Femur (tissue), 1 donor: ENCODE measurements at regions not wholly inside any gene's neighbourhood (a gene's known extent, or its start where the extent isn't known, plus 50 kb on each side); places are given as distances from the start of the nearest gene placed in this dataset.

Experiments used
- DNase-seq: peaks from one replicate; pipeline ENCODE4 v3.0.0-alpha.2; 2017

GRCh38 chr17:34113089-34113488 lies 142.0 kb upstream of the CCL2 start:
- DNase-seq = no peak

DNA sequence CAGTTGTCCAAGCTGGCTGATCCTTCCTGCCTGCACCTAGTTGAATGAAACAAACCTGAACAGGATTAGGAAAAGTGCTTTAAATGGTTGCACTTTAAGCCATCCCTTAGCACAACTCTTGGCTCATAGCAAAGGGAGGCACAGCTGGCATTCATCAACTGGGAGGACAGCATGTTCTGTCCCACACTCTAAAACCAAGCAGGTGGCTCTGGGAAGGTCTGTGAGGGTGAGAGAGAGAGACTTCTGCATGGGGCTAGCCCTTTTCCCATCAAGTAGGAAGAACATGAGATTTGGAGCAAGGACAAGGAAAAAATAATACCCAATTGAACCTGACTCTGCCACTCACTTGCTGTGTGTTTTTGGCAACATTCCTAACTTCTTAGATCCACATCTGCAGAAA lies 140.9 kb upstream of the CCL2 start:
- no peak for DNase-seq

DNA sequence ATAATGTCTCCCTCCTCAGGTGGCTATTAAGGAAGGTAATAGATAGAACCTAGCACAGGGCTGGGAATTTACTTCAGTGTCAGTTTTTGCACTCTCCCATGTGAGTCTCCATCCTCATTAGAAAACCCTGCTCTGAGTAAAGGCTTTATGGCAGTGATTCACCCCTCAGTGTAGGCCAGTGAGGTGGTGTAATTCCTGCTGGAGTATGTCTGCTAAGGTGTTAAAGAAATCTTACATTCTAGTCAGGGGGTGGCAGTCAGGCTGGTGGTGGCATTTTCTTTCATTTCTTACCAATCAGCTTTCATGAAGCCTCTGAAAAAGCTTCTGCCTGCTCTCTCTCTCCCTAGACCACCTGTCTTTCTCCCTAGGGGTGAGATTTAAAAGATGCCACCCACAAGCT lies 138.8 kb upstream of the CCL2 start:
- DNase-seq = no peak

DNA sequence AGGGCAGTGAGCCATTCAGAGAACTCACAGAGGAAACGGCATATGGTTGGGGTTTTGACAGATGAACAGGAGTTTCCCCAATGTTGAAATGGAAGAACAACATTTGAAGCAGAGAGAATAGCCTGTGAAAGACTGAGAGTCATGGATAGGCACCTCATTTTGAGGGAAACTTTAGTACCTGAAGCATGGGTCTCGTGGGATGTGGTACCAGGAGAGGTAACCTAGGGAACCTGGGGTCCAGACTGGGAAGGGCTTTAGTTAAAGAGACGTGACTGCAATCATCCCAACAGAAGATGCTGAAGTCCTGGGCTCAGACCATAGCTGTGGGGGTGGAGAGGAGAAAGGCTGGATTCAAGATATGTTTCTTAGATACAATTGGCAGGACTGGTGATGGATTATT lies 137.8 kb upstream of the CCL2 start:
- no peak for DNase-seq

- DNase-seq = no peak
These were observed 137.3 kb upstream of the CCL2 start for GRCh38 chr17:34117811-34118210.

- no peak for DNase-seq
These were observed 136.5 kb upstream of the CCL2 start for GRCh38 chr17:34118564-34118963.

DNA sequence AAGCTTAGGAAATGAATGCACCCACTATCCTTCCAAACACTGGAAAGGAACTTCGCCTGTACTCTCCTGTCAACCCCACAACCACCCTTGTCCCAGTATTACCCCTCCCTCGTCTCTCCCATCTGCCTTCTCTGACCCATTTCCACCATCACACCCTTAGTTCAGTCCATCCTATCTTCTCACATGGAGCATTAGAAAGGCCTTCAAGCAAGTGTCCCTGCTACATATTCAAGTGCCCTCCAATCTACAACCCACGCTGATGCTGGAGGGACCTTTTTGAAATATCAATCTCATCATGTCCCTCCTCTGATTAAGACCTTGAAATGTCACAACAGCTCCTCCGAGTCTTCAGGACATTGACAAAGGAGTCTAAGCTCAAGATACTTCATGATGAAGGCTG lies 133.8 kb upstream of the CCL2 start:
- no peak for DNase-seq

- no peak for DNase-seq
These were observed 132.6 kb upstream of the CCL2 start for GRCh38 chr17:34122515-34122914.

DNA sequence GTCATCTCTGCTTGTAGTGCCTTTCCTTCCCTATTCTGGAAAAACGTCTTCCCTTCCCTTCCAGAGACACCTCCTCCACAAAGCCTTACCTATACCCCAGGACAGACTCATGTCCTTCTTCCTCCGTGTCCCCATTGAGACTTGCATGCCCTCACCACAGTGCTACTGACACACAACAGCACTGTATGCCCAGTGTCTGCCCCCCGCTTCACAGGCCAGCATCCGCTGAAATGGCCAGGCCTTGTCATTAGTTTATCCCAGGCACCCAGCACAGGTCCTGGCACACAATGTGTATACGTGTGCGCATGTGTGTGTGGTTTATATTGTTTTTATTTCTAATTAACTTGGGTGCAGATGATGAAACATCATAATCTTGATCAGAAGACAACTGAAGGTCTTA lies 130.1 kb upstream of the CCL2 start:
- no peak for DNase-seq

DNA sequence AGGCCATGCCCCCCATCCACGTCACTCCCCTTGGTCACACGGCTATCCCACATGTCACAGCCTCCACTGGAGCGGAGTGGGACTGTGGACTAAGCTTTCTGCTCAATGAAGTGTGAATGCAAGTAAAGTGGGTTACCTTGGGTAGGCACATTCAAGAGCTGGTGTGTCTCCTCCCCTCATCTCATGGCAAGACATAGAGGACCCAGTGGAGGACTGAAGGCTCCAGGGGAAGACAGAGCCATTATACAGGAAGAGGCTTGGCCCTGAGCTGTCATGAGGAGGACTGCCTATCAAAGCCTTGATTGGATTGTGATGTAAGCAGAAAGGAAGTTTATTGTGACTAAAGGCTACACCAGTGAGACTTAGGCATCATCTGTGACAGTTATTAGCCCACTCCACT lies 129.2 kb upstream of the CCL2 start:
- DNase-seq = no peak

DNA sequence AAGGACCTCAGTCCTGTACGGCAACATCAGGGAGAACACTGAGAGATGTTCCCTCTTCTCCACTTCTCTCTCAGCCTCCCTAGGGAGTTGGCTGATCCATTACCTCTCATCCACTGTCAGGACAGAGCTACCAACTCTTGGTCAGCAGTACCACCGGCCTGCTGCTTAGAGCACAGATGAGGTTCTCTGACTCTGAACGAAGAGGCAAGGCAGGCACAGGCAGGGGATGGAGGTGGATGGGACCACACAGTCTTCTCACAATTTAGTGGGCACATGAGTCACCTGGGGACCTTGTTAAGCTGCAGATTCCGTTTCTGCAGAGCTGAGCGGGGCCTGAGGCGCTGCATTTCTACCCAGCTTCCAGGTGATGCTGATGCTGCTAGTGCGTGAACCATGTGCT lies 128.6 kb upstream of the CCL2 start:
- DNase-seq = no peak

DNA sequence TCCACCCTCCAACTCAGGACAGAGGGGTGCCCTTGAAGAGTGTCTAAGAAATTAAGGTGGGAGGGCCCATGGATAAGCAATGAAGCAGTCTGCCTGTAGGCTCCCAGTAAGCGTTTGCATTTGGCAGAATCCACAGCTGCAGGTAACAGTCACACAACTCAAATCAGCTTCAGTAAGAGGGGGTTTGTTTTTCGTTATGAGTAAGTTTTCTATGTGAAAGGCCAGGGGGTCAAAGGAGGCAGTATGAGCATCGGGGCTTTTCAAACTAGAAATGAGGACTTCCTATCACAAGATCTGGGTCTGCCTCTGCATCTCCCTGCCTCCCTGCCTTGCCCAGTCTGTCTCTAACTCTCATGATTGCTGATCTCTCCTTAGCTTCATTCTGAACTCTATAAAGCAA lies 128.1 kb upstream of the CCL2 start:
- DNase-seq = no peak

- DNase-seq = no peak
These were observed 124.5 kb upstream of the CCL2 start for GRCh38 chr17:34130544-34130943.

DNA sequence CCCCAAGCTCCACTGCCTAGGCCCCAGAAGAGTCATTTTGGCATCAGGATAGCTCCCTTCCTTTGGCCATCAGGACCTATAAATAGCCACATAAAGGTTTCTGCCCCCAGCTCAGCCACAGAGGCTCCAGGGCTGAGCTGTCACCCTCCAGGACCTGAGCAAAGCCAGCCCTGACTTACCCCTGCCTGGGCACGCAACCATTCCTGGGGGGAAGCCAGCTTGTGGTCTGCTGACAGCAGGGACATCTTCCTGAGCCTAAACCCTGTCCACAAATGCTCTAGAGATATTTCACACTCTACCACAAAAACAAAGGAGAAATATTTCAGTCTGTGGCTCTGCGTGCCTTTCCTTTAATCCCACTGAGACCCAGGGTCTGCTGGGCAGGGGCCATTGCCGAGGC lies 123.7 kb upstream of the CCL2 start:
- DNase-seq = no peak

DNA sequence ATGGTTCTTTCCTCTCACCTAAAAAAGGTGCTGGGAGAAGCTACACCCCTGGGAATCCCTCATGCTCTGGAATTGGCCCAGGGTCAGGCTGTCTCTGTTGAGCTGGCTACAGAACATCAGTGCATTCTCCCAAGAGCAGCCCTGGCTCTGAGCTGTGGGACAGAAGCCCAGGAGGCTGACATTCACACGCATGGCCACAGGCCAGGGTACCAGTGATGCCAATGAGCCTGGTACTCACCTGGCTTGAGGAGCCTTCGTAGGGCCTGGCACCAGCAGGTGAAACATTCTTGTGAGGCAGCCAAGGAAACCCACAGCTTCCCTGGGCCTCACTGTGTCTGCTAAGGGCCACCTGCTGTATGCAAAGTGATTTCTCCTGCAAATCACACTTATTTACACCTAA lies 121.7 kb upstream of the CCL2 start:
- DNase-seq = no peak

GRCh38 chr17:34135841-34136240 lies 119.2 kb upstream of the CCL2 start:
- no peak for DNase-seq

GRCh38 chr17:34140006-34140405 lies 115.1 kb upstream of the CCL2 start:
- DNase-seq = no peak

GRCh38 chr17:34141590-34141989 lies 113.5 kb upstream of the CCL2 start:
- no peak for DNase-seq

- DNase-seq = no peak
These were observed 111.7 kb upstream of the CCL2 start for GRCh38 chr17:34143430-34143829.

DNA sequence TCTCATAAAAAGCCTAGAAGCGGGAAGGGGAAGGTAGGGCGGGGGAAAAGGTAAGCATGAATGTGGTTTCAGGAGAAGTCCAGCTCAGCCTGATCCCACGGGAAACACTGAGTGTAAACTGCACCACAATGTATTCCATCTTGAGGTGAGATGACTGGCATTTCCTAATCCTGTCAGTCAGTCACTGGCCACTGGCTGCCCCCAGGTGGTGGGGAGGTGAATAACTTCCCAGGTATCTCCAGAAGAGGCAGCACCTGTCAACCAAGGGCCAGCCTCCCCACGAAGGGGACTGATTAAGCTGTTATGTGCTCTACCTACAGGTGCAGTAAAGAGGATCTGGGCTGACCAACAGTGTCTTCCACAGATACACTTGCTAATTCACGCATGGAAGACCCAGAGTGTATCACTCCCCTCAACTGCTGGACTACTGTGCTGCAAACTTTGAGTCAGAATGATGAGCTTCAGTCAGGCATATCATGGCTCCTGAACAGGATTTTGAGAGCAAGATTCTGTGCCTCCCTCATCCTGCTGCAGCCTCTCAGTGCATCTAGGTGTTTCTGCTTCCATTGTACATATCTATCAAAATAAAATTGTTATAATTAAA lies 108.5 kb upstream of the CCL2 start:
- DNase-seq = peak; percentile 25

- no peak for DNase-seq
These were observed 104.0 kb upstream of the CCL2 start for GRCh38 chr17:34151102-34151501.

GRCh38 chr17:34153991-34154390 lies 101.1 kb upstream of the CCL2 start:
- no peak for DNase-seq

DNA sequence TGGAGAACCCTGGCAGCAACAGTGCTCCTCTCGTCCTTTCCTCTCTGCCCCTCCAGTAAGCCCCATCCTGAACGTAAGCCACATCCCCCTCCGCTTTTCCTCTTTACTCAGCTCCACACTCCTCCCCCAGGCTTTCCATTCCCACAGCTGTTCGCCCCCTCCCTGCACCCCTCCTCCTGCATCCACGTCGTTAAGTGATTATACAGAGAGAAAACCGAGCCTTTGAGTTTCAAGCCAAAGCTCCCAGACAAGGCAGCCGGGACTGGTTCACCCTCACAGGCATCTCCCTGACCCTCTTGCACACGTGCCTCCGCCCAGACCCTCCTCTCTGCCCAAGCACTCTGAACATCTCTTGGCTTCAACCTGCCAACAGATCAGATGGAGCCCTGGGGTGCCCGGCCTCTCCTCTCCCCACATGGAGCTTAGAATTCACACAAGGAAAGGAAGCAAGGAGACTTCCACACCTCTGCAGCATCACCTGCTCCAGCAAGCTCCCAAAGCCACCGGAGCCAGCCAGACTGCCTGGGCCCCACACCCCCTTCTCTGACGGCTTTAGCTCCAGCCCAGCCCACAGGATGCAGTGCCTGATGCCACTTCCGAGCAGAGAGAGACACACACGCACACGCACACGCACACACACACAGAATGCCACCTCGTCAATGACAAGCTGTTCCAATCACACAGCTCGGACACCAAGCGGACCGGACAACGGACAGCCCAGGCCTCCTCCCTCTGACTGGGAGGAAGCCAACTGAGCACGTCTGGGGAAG lies 99.9 kb upstream of the CCL2 start:
- peak; percentile 50 for DNase-seq

- no peak for DNase-seq
These were observed 99.1 kb upstream of the CCL2 start for GRCh38 chr17:34155947-34156346.

DNA sequence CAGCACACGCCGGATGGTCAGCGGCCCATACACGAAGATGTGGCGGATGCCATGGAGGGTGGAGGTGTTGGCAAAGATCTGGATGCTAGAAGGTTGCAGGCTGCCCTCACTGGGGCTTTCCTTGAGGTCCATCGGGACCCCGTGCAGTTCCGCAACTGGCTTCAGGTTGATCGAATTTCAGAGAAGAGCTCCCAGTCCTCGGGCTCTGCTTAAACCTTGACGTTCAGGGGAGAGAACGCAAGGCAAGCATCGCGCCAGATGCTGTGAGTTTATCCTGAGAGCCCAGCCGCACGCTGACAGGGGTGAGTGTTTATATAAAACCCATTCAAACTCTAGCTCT lies 98.7 kb upstream of the CCL2 start:
- DNase-seq = no peak
